ENCODE measurements at regions not wholly inside any gene's neighbourhood (a gene's known extent, or its start where the extent isn't known, plus 50 kb on each side); places are given as distances from the start of the nearest gene placed in this dataset.

DNA sequence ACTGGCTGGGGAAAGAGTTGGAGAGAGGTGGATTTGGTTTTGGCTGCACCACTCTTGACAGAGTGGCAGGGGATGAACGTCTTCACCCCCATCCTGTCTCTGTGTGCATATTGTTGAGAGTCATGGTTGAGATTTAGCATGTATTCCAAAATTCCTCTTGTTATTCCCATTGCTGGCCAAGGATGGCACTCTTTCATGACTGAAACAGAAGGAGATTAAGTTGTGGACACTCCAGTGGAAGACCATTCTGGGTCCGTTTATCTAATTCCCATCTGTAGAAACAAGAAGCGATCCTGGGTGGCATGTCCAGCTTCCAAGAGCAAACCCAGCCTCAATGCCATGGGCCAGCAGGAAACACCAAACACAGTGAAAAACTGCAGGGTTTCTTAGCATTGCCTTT lies 469.0 kb upstream of the IGFBP3 start:
- no peak for TF ChIP-seq SIN3A (IDR thresholded peaks at IDR 0.05; ENCODE audit: borderline replicate concordance, insufficient read depth, low read length)
- TF ChIP-seq, protein P1, sequence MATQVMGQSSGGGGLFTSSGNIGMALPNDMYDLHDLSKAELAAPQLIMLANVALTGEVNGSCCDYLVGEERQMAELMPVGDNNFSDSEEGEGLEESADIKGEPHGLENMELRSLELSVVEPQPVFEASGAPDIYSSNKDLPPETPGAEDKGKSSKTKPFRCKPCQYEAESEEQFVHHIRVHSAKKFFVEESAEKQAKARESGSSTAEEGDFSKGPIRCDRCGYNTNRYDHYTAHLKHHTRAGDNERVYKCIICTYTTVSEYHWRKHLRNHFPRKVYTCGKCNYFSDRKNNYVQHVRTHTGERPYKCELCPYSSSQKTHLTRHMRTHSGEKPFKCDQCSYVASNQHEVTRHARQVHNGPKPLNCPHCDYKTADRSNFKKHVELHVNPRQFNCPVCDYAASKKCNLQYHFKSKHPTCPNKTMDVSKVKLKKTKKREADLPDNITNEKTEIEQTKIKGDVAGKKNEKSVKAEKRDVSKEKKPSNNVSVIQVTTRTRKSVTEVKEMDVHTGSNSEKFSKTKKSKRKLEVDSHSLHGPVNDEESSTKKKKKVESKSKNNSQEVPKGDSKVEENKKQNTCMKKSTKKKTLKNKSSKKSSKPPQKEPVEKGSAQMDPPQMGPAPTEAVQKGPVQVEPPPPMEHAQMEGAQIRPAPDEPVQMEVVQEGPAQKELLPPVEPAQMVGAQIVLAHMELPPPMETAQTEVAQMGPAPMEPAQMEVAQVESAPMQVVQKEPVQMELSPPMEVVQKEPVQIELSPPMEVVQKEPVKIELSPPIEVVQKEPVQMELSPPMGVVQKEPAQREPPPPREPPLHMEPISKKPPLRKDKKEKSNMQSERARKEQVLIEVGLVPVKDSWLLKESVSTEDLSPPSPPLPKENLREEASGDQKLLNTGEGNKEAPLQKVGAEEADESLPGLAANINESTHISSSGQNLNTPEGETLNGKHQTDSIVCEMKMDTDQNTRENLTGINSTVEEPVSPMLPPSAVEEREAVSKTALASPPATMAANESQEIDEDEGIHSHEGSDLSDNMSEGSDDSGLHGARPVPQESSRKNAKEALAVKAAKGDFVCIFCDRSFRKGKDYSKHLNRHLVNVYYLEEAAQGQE (IDR thresholded peaks at IDR 0.05; ENCODE audit: insufficient read depth in 1 of 2, low read depth in 2 of 2, low read length in 2 of 2): no peak
- TF ChIP-seq TAF1 (IDR thresholded peaks at IDR 0.05; ENCODE audit: borderline replicate concordance, insufficient read depth, low read length): no peak
- TF ChIP-seq POLR2AphosphoS5 (IDR thresholded peaks at IDR 0.05; ENCODE audit: low read depth, low read length): no peak
- TF ChIP-seq FOXP2 (optimal IDR thresholded peaks at IDR 0.05; ENCODE audit: borderline replicate concordance, extremely low read depth, extremely low read length, insufficient read depth): no peak

DNA sequence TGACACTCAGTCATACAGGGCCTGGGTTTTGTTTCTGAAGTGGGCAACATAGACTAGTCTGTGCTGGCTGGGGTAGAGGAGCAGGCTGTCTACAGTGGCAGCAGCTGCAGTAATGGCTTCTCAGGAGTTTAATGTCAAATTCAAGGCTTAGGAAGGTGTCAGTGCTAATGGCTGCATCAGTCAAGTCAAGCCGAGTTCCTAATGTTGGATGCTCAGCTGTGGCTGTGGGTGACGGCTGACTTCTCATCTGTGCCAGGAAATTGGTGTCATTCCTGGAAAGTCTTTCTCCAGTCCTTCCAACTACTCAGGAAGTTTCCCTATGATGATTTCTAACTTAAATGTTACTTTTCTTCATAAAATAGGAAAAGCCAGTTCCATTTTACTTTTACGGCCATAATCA lies 468.1 kb upstream of the IGFBP3 start:
- TF ChIP-seq POLR2AphosphoS5 (IDR thresholded peaks at IDR 0.05; ENCODE audit: low read depth, low read length): no peak

DNA sequence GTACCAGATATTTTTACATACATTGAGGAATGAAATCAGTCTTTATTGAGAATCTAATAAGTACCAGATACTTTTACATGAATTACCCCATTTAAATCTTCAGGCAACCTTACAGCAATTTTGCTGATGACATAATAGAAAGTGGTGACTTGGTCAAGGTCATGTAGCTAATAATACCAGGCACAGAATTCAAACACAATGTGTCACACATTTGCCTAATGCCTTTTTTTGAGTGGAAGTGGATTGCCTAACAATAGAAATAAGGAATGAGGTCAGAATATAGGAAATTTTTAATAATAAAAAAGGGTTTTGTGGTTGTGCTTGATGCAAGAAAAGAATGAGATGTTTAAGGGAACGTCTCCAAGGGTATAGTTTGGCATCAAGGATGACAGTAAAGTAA lies 466.6 kb upstream of the IGFBP3 start:
- TF ChIP-seq POLR2AphosphoS5 (IDR thresholded peaks at IDR 0.05; ENCODE audit: low read depth, low read length): no peak
- TF ChIP-seq SIN3A (IDR thresholded peaks at IDR 0.05; ENCODE audit: borderline replicate concordance, insufficient read depth, low read length): no peak
- no peak for TF ChIP-seq FOXP2 (optimal IDR thresholded peaks at IDR 0.05; ENCODE audit: borderline replicate concordance, extremely low read depth, extremely low read length, insufficient read depth)
- TF ChIP-seq, protein P1 (IDR thresholded peaks at IDR 0.05; ENCODE audit: insufficient read depth in 1 of 2, low read depth in 2 of 2, low read length in 2 of 2): no peak
- no peak for TF ChIP-seq TAF1 (IDR thresholded peaks at IDR 0.05; ENCODE audit: borderline replicate concordance, insufficient read depth, low read length)

DNA sequence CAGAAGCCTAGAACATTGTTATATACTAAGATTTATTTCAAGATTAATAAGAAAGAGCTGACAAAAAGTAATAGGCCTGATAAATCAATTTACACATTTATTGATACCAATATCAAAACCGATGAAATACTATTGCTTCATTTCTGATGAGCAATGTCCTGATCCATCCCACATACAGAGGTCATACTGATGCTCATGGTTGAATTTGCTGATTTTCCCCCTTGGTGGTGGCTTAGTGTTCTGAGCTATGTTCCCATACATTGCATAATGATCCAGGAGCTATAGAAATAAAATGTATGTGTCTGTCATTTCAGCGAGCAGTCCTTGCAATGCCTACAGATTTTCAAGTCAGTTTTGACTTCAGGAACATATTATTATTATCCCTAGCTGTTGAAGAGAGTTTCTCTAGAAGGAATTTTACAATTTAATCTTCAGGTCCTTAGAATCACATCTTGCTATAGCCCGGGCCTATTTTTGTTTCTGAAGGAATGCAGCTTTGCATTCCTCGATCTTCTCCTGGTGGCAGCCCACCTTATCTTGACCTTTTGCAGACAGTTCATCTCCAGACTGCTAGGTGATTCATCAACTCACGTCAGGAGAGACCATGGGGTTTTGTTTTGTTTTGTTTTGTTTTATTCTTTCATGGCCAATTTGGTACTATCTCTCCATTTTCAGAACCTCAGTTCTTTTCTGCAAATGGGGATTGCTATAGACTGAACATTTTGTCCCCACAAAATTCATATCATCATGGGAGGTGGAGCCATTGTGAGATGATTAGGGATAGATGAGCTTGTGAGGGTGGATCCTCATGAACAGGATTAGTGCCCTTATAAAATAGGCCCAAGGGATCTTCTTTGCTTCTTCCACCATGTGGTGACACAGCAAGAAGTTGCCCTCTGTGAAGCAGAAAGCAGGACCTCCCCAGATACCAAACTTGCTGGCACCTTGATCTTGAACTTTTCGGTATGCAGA lies 465.6 kb upstream of the IGFBP3 start:
- no peak for TF ChIP-seq FOXP2 (optimal IDR thresholded peaks at IDR 0.05; ENCODE audit: borderline replicate concordance, extremely low read depth, extremely low read length, insufficient read depth)
- TF ChIP-seq POLR2AphosphoS5 (IDR thresholded peaks at IDR 0.05; ENCODE audit: low read depth, low read length): no peak
- TF ChIP-seq, protein P1 (IDR thresholded peaks at IDR 0.05; ENCODE audit: insufficient read depth in 1 of 2, low read depth in 2 of 2, low read length in 2 of 2): no peak
- TF ChIP-seq SIN3A (IDR thresholded peaks at IDR 0.05; ENCODE audit: borderline replicate concordance, insufficient read depth, low read length): no peak
- no peak for TF ChIP-seq TAF1 (IDR thresholded peaks at IDR 0.05; ENCODE audit: borderline replicate concordance, insufficient read depth, low read length)

DNA sequence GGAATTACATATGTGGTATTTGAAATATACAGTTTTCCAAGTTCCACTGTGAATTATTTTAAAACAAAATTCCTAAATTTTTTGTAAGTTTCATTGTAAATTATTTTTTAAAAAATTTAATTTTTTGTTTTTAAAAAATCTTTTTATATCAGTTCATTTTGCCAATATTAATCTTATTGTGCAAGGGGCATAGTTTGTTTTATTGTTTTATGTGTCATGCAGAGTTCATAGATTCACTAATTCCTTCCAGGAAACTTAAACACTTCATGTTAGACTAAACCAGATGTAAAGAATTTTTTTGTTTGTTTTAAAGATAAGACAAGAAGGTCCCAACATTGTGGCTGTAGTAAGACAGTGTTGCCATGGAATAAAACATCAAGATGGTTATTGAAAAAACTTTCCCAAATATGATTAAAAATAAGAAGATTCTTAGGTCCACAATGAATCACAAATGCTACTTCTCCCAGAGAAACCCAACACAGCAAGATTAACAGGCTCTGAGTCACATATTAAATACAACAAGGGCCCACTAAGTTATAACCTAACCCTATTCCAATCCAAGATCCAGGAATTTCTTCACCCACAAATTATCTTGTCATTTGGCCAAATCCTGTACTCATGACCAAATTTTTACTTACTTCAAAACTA lies 464.7 kb upstream of the IGFBP3 start:
- no peak for TF ChIP-seq TAF1 (IDR thresholded peaks at IDR 0.05; ENCODE audit: borderline replicate concordance, insufficient read depth, low read length)
- no peak for TF ChIP-seq POLR2AphosphoS5 (IDR thresholded peaks at IDR 0.05; ENCODE audit: low read depth, low read length)
- no peak for TF ChIP-seq FOXP2 (optimal IDR thresholded peaks at IDR 0.05; ENCODE audit: borderline replicate concordance, extremely low read depth, extremely low read length, insufficient read depth)
- TF ChIP-seq, protein P1 (IDR thresholded peaks at IDR 0.05; ENCODE audit: insufficient read depth in 1 of 2, low read depth in 2 of 2, low read length in 2 of 2): no peak
- TF ChIP-seq SIN3A (IDR thresholded peaks at IDR 0.05; ENCODE audit: borderline replicate concordance, insufficient read depth, low read length): no peak
